ENCODE measurements at regions not wholly inside any gene's neighbourhood (a gene's known extent, or its start where the extent isn't known, plus 50 kb on each side); places are given as distances from the start of the nearest gene placed in this dataset.

GRCh38 chr3:189568961-189569360 lies 62.2 kb upstream of the TP63 start:
- no peaks in the 10 kb centered on the region for H3K27me3 ChIP-seq (ENCODE audit: control insufficient read depth, insufficient read depth, low read length)
- CTCF ChIA-PET: no interaction called here
- no TSS peak for BruUV-seq (replicated peaks)
- intact Hi-C loops (cut with micrococcal nuclease; ENCODE audit: unreplicated experiment): no loop called here
- in situ Hi-C loops (cut with HindIII; ENCODE audit: low pct_unique_long_range_greater_than_20kb, low sequenced_read_pairs): no loop called here
- H3K4me3 ChIP-seq (ENCODE audit: low read depth in 2 of 2, low read length in 2 of 2): no peak overlapping the region
- no peaks in the 10 kb centered on the region for H3K4me1 ChIP-seq (ENCODE audit: control insufficient read depth, insufficient read depth, low read length)
- ATAC-seq (no peak), DNase-seq (ENCODE audit: low read depth, low spot score) (no peak)
- no peaks in the 10 kb centered on the region for H3K9me3 ChIP-seq (ENCODE audit: control insufficient read depth, insufficient read depth, low read depth, low read length)
- H3K36me3 ChIP-seq (ENCODE audit: control insufficient read depth, insufficient read depth, low read length): no peaks in the 10 kb centered on the region
- H3K27ac ChIP-seq (ENCODE audit: low read length): no peak overlapping the region
- no peak for TF ChIP-seq POLR2AphosphoS5 (IDR thresholded peaks at IDR 0.05; ENCODE audit: low read depth, low read length)
- TF ChIP-seq SIN3A (IDR thresholded peaks at IDR 0.05; ENCODE audit: borderline replicate concordance, insufficient read depth, low read depth, low read length): no peak
- TF ChIP-seq CTCF (IDR thresholded peaks at IDR 0.05): no peak
- TF ChIP-seq, protein P1, sequence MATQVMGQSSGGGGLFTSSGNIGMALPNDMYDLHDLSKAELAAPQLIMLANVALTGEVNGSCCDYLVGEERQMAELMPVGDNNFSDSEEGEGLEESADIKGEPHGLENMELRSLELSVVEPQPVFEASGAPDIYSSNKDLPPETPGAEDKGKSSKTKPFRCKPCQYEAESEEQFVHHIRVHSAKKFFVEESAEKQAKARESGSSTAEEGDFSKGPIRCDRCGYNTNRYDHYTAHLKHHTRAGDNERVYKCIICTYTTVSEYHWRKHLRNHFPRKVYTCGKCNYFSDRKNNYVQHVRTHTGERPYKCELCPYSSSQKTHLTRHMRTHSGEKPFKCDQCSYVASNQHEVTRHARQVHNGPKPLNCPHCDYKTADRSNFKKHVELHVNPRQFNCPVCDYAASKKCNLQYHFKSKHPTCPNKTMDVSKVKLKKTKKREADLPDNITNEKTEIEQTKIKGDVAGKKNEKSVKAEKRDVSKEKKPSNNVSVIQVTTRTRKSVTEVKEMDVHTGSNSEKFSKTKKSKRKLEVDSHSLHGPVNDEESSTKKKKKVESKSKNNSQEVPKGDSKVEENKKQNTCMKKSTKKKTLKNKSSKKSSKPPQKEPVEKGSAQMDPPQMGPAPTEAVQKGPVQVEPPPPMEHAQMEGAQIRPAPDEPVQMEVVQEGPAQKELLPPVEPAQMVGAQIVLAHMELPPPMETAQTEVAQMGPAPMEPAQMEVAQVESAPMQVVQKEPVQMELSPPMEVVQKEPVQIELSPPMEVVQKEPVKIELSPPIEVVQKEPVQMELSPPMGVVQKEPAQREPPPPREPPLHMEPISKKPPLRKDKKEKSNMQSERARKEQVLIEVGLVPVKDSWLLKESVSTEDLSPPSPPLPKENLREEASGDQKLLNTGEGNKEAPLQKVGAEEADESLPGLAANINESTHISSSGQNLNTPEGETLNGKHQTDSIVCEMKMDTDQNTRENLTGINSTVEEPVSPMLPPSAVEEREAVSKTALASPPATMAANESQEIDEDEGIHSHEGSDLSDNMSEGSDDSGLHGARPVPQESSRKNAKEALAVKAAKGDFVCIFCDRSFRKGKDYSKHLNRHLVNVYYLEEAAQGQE (IDR thresholded peaks at IDR 0.05; ENCODE audit: insufficient read depth in 1 of 2, low read depth in 2 of 2, low read length in 1 of 2): no peak
- no peak for TF ChIP-seq TCF7L2 (IDR thresholded peaks at IDR 0.05; ENCODE audit: low read depth, low read length)
- POLR2A ChIA-PET: no interaction called here

DNA sequence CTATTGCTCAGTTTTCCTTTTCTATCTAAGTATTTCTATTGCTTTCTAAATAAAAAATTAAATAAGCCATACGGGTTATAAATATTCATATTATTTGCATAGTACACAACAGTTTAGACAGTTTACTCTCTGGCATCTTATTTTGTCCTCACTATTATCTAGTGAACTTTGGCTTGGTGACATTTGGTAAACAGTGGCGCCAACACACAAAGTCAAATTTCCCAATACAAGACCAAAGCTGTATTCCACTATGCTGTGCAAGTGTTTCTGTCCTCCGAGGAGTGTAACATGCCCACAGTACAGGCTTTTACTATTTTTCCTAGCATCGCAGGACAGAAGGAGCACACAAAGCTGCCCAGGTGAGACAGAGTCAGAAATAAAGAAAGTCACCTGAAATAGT lies 61.7 kb upstream of the TP63 start:
- intact Hi-C loops (cut with micrococcal nuclease; ENCODE audit: unreplicated experiment) (no loop called here), in situ Hi-C loops (cut with HindIII; ENCODE audit: low pct_unique_long_range_greater_than_20kb, low sequenced_read_pairs) (no loop called here)
- no TSS peak for BruUV-seq (replicated peaks)
- POLR2A ChIA-PET: no interaction called here
- TF ChIP-seq, protein P1 (IDR thresholded peaks at IDR 0.05; ENCODE audit: insufficient read depth in 1 of 2, low read depth in 2 of 2, low read length in 1 of 2): no peak
- no peak for TF ChIP-seq CTCF (IDR thresholded peaks at IDR 0.05)
- no peak for TF ChIP-seq SIN3A (IDR thresholded peaks at IDR 0.05; ENCODE audit: borderline replicate concordance, insufficient read depth, low read depth, low read length)
- TF ChIP-seq POLR2AphosphoS5 (IDR thresholded peaks at IDR 0.05; ENCODE audit: low read depth, low read length): no peak
- TF ChIP-seq TCF7L2 (IDR thresholded peaks at IDR 0.05; ENCODE audit: low read depth, low read length): no peak
- no peak for ATAC-seq
- Histone ChIP-seq H3K27ac (ENCODE audit: low read length) (no peak overlapping the region), H3K27me3 (ENCODE audit: control insufficient read depth, insufficient read depth, low read length) (no peaks in the 10 kb centered on the region), H3K9me3 (ENCODE audit: control insufficient read depth, insufficient read depth, low read depth, low read length) (no peaks in the 10 kb centered on the region), H3K4me3 (ENCODE audit: low read depth in 2 of 2, low read length in 2 of 2) (no peak overlapping the region), H3K36me3 (ENCODE audit: control insufficient read depth, insufficient read depth, low read length) (no peaks in the 10 kb centered on the region), H3K4me1 (ENCODE audit: control insufficient read depth, insufficient read depth, low read length) (no peaks in the 10 kb centered on the region)
- no peak for DNase-seq (ENCODE audit: low read depth, low spot score)
- CTCF ChIA-PET: no interaction called here
